CD4-positive, CD25-positive, alpha-beta regulatory T cell (primary cell): ENCODE measurements at regions not wholly inside any gene's neighbourhood (a gene's known extent, or its start where the extent isn't known, plus 50 kb on each side); places are given as distances from the start of the nearest gene placed in this dataset.
"Not testable (repeated sequence)": the region's sequence is repeated elsewhere in the genome, so short reads cannot be mapped to it uniquely, and the experiment has no call there.

Source experiments
- ATAC-seq, 2 donors: fragments of 150-1000 bp; cut with Tn5 transposase; one replicate each; pipeline ENCODE4 v1.10.0; 2021; ENCODE audit warnings: low read depth in 2 of 2, moderate number of reproducible peaks in 2 of 2, moderate library complexity in 1 of 2
- DNase-seq, 3 donors: peaks; one replicate each; pipeline versions ENCODE4 v3.0.0 to v3.0.0-alpha.2; 2012 to 2022; ENCODE audit warnings: mixed read lengths in 1 of 3
- H3K27ac ChIP-seq: one replicate; pipeline ENCODE4 v1.7.0; 2013; ENCODE audit warnings: mild to moderate bottlenecking, low read length; ENCODE audit not compliant: insufficient read depth, poor library complexity, severe bottlenecking
- H3K27me3 ChIP-seq: one replicate; pipeline ENCODE4 v1.7.0; 2013; ENCODE audit warnings: low read length; ENCODE audit not compliant: control insufficient read depth, insufficient read depth
- H3K36me3 ChIP-seq: one replicate; pipeline ENCODE4 v1.7.0; 2013; ENCODE audit warnings: mild to moderate bottlenecking, low read length, moderate library complexity; ENCODE audit not compliant: control insufficient read depth, insufficient read depth
- H3K4me1 ChIP-seq: 2 replicates; pipeline ENCODE4 v1.7.0; 2013; ENCODE audit warnings: mild to moderate bottlenecking, low read length; ENCODE audit not compliant: insufficient read depth, control insufficient read depth, poor library complexity, severe bottlenecking
- H3K4me3 ChIP-seq: one replicate; pipeline ENCODE4 v1.7.0; 2013; ENCODE audit warnings: low read depth, mild to moderate bottlenecking, low read length, moderate library complexity
- H3K9me3 ChIP-seq, 2 experiments: 1 replicate in 1 of 2; 2 replicates in 1 of 2; pipeline ENCODE4 v1.7.0; 2013; ENCODE audit warnings: low read length in 2 of 2, mild to moderate bottlenecking in 1 of 2, moderate library complexity in 1 of 2; ENCODE audit not compliant: control insufficient read depth in 2 of 2
- H3K27ac Mint-ChIP-seq, 3 donors: one replicate each; pipeline ENCODE4 v1.8.0; 2020 to 2022; ENCODE audit warnings: mild to moderate bottlenecking in 3 of 3, mixed read lengths in 3 of 3, moderate library complexity in 2 of 3
- H3K27me3 Mint-ChIP-seq: one replicate; pipeline ENCODE4 v1.8.0; 2022; ENCODE audit warnings: mild to moderate bottlenecking, mixed read lengths
- H3K36me3 Mint-ChIP-seq: one replicate; pipeline ENCODE4 v1.8.0; 2020; ENCODE audit warnings: mixed read lengths
- H3K4me1 Mint-ChIP-seq, 4 donors: one replicate each; pipeline ENCODE4 v1.8.0; 2020 to 2022; ENCODE audit warnings: mixed read lengths in 4 of 4, mild to moderate bottlenecking in 1 of 4
- H3K4me3 Mint-ChIP-seq, 4 donors: one replicate each; pipeline ENCODE4 v1.8.0; 2020 to 2022; ENCODE audit warnings: mild to moderate bottlenecking in 4 of 4, mixed read lengths in 4 of 4, moderate library complexity in 3 of 4
- H3K9me3 Mint-ChIP-seq, 7 donors: one replicate each; pipeline ENCODE4 v1.8.0; 2020 to 2022; ENCODE audit warnings: mixed read lengths in 7 of 7, mild to moderate bottlenecking in 3 of 7, moderate library complexity in 2 of 7

- H3K27me3 Mint-ChIP-seq = peaks cover 6% of the 10 kb centered on the region
- peaks cover 11% of the 10 kb centered on the region for H3K36me3 Mint-ChIP-seq
- H3K4me3 Mint-ChIP-seq = no peak overlapping the region
- ATAC-seq (no peak), DNase-seq (no peak)
- peaks cover 0 to 11% (median 3%) of the 10 kb centered on the region in 7 donors for H3K9me3 Mint-ChIP-seq
- H3K27ac Mint-ChIP-seq = no peak overlapping the region
- H3K36me3 ChIP-seq = no peaks in the 10 kb centered on the region
- H3K27ac ChIP-seq = no peak overlapping the region
- H3K4me1 ChIP-seq = no peaks in the 10 kb centered on the region
- no peaks in the 10 kb centered on the region for H3K4me1 Mint-ChIP-seq
- H3K4me3 ChIP-seq = no peak overlapping the region
- H3K27me3 ChIP-seq = no peaks in the 10 kb centered on the region
- no peaks in the 10 kb centered on the region for H3K9me3 ChIP-seq
Observed at GRCh38 chr14:53247596-53248370, 94.7 kb upstream of the DDHD1 start.

- H3K4me3 ChIP-seq, H3K27me3 Mint-ChIP-seq, H3K4me1 ChIP-seq, H3K36me3 ChIP-seq, H3K4me3 Mint-ChIP-seq, H3K4me1 Mint-ChIP-seq, H3K27ac Mint-ChIP-seq, DNase-seq, H3K9me3 ChIP-seq, H3K27ac ChIP-seq, H3K27me3 ChIP-seq, ATAC-seq: not testable (repeated sequence)
- Mint-ChIP-seq H3K9me3 (peaks cover 3 to 15% (median 7%) of the 10 kb centered on the region in 7 donors), H3K36me3 (peaks cover 11% of the 10 kb centered on the region)
Observed at GRCh38 chr14:53242898-53243297, 89.8 kb upstream of the DDHD1 start.

- no peaks in the 10 kb centered on the region for H3K27me3 Mint-ChIP-seq
- no peaks in the 10 kb centered on the region for H3K36me3 Mint-ChIP-seq
- H3K9me3 Mint-ChIP-seq = peaks cover 0 to 13% (median 3%) of the 10 kb centered on the region in 7 donors
- Histone ChIP-seq H3K36me3 (no peaks in the 10 kb centered on the region), H3K4me3 (no peak overlapping the region), H3K27ac (no peak overlapping the region), H3K27me3 (no peaks in the 10 kb centered on the region), H3K4me1 (no peaks in the 10 kb centered on the region), H3K9me3 (no peaks in the 10 kb centered on the region)
- H3K4me3 Mint-ChIP-seq = no peak overlapping the region
- DNase-seq = no peak
- no peak overlapping the region for H3K27ac Mint-ChIP-seq
- H3K4me1 Mint-ChIP-seq = no peaks in the 10 kb centered on the region
- ATAC-seq = no peak
Observed at GRCh38 chr14:53237488-53237887, 84.4 kb upstream of the DDHD1 start.

GRCh38 chr14:53236708-53237107, 83.6 kb upstream of the DDHD1 start:
- no peaks in the 10 kb centered on the region for H3K4me1 ChIP-seq
- Mint-ChIP-seq H3K9me3 (peaks cover 0 to 6% (median 1%) of the 10 kb centered on the region in 7 donors), H3K27ac (no peak overlapping the region), H3K36me3 (no peaks in the 10 kb centered on the region), H3K27me3 (no peaks in the 10 kb centered on the region), H3K4me1 (no peaks in the 10 kb centered on the region), H3K4me3 (no peak overlapping the region)
- H3K4me3 ChIP-seq = no peak overlapping the region
- H3K9me3 ChIP-seq = no peaks in the 10 kb centered on the region
- H3K27me3 ChIP-seq = no peaks in the 10 kb centered on the region
- no peaks in the 10 kb centered on the region for H3K36me3 ChIP-seq
- H3K27ac ChIP-seq = no peak overlapping the region
- no peak for ATAC-seq
- no peak for DNase-seq

- Histone ChIP-seq H3K36me3 (no peaks in the 10 kb centered on the region), H3K27ac (no peak overlapping the region), H3K9me3 (no peaks in the 10 kb centered on the region), H3K27me3 (no peaks in the 10 kb centered on the region), H3K4me3 (no peak overlapping the region), H3K4me1 (no peaks in the 10 kb centered on the region)
- peaks cover 0 to 11% (median 1%) of the 10 kb centered on the region in 7 donors for H3K9me3 Mint-ChIP-seq
- peaks cover 2% of the 10 kb centered on the region for H3K36me3 Mint-ChIP-seq
- H3K4me3 Mint-ChIP-seq = no peak overlapping the region
- DNase-seq = no peak
- no peak for ATAC-seq
- no peaks in the 10 kb centered on the region for H3K27me3 Mint-ChIP-seq
- peak overlapping the region in 1 of 3 donors; percentile 33 for H3K27ac Mint-ChIP-seq
- H3K4me1 Mint-ChIP-seq = no peaks in the 10 kb centered on the region
Observed at GRCh38 chr14:53231171-53231570, 78.0 kb upstream of the DDHD1 start.

- H3K27ac Mint-ChIP-seq = no peak overlapping the region
- peaks cover 17% of the 10 kb centered on the region for H3K36me3 Mint-ChIP-seq
- H3K9me3 Mint-ChIP-seq = peaks cover 2 to 23% (median 11%) of the 10 kb centered on the region in 7 donors
- H3K4me3 Mint-ChIP-seq = no peak overlapping the region
- peaks cover 4 to 12% of the 10 kb centered on the region in 2 experiments for H3K9me3 ChIP-seq
- DNase-seq (no peak), ATAC-seq (no peak)
- H3K4me1 ChIP-seq = no peaks in the 10 kb centered on the region
- no peaks in the 10 kb centered on the region for H3K36me3 ChIP-seq
- H3K4me1 Mint-ChIP-seq = no peaks in the 10 kb centered on the region
- no peaks in the 10 kb centered on the region for H3K27me3 Mint-ChIP-seq
- no peak overlapping the region for H3K4me3 ChIP-seq
- H3K27ac ChIP-seq = no peak overlapping the region
- no peaks in the 10 kb centered on the region for H3K27me3 ChIP-seq
Observed at GRCh38 chr14:53228966-53229365, 75.8 kb upstream of the DDHD1 start.

- Mint-ChIP-seq H3K27me3 (no peaks in the 10 kb centered on the region), H3K9me3 (peaks cover 2 to 23% (median 11%) of the 10 kb centered on the region in 7 donors), H3K4me1 (peaks cover 0 to 3% (median 0%) of the 10 kb centered on the region in 4 donors), H3K4me3 (no peak overlapping the region), H3K27ac (no peak overlapping the region), H3K36me3 (peaks cover 17% of the 10 kb centered on the region)
- no peaks in the 10 kb centered on the region for H3K27me3 ChIP-seq
- H3K36me3 ChIP-seq = no peaks in the 10 kb centered on the region
- DNase-seq (no peak), ATAC-seq (no peak)
- H3K27ac ChIP-seq = no peak overlapping the region
- no peaks in the 10 kb centered on the region for H3K4me1 ChIP-seq
- no peak overlapping the region for H3K4me3 ChIP-seq
- H3K9me3 ChIP-seq = peaks cover 4 to 12% of the 10 kb centered on the region in 2 experiments
Observed at GRCh38 chr14:53227154-53227718, 74.1 kb upstream of the DDHD1 start.

GRCh38 chr14:53226553-53226952, 73.4 kb upstream of the DDHD1 start:
- Histone ChIP-seq H3K4me1 (no peaks in the 10 kb centered on the region), H3K27ac (no peak overlapping the region), H3K9me3 (peaks cover 4 to 12% of the 10 kb centered on the region in 2 experiments), H3K36me3 (no peaks in the 10 kb centered on the region), H3K4me3 (no peak overlapping the region), H3K27me3 (no peaks in the 10 kb centered on the region)
- DNase-seq (no peak), ATAC-seq (no peak)
- Mint-ChIP-seq H3K4me1 (peaks cover 0 to 5% (median 0%) of the 10 kb centered on the region in 4 donors), H3K4me3 (no peak overlapping the region), H3K36me3 (peaks cover 17% of the 10 kb centered on the region), H3K9me3 (peaks cover 2 to 23% (median 11%) of the 10 kb centered on the region in 7 donors), H3K27me3 (no peaks in the 10 kb centered on the region), H3K27ac (no peak overlapping the region)
